H1 (cell line): ENCODE measurements at regions not wholly inside any gene's neighbourhood (a gene's known extent, or its start where the extent isn't known, plus 50 kb on each side); places are given as distances from the start of the nearest gene placed in this dataset.
"Not testable (repeated sequence)": the region's sequence is repeated elsewhere in the genome, so short reads cannot be mapped to it uniquely, and the experiment has no call there.

Experiments
- CTCF ChIA-PET: fragments of 300-600 bp; sonication (Branson Sonifier 250); formaldehyde crosslinking; loops from one replicate; lab custom pipeline; 2021; ENCODE audit not compliant: partially characterized antibody; lab: Charles Lee
- POLR2A ChIA-PET: fragments of 300-600 bp; sonication (Branson Sonifier 250); formaldehyde crosslinking; loops from one replicate; lab custom pipeline; 2021; ENCODE audit warnings: inconsistent platforms; ENCODE audit not compliant: partially characterized antibody; lab: Charles Lee
- DNase-seq, 2 experiments: peaks; one replicate each; pipeline versions ENCODE4 v3.0.0 to v3.0.0-alpha.2; 2010 to 2022; ENCODE audit warnings: low spot score in 2 of 2, low read depth in 1 of 2, mixed read lengths in 1 of 2
- FAIRE-seq: peaks from 2 replicates; lab custom pipeline; 2011; peaks lifted over from hg19 to GRCh38; lab: Jason Lieb, UNC
- H2AFZ ChIP-seq: 2 replicates; pipeline ENCODE4 v1.8.1; 2012; ENCODE audit warnings: low read length, inconsistent platforms
- H2AK5ac ChIP-seq: 2 replicates; pipeline ENCODE4 v1.6.1; 2013; ENCODE audit warnings: low read depth, low read length
- H2BK120ac ChIP-seq: replicated peaks from 2 replicates; pipeline ENCODE3; 2013; ENCODE audit warnings: low read depth, low read length, inconsistent platforms
- H2BK12ac ChIP-seq: 2 replicates; pipeline ENCODE4 v1.6.1; 2013; ENCODE audit warnings: low read depth, low read length
- H2BK15ac ChIP-seq: 2 replicates; pipeline ENCODE4 v1.6.1; 2013; ENCODE audit warnings: low read length
- H2BK20ac ChIP-seq: 2 replicates; pipeline ENCODE4 v1.6.1; 2013; ENCODE audit warnings: low read length
- H2BK5ac ChIP-seq: 2 replicates; pipeline ENCODE4 v1.6.1; 2013; ENCODE audit warnings: low read depth, low read length
- H3K14ac ChIP-seq: 2 replicates; pipeline ENCODE4 v1.6.1; 2013; ENCODE audit warnings: inconsistent platforms; ENCODE audit not compliant: insufficient read length
- H3K18ac ChIP-seq: 2 replicates; pipeline ENCODE4 v1.6.1; 2013; ENCODE audit warnings: low read length; ENCODE audit errors: extremely low read depth
- H3K23ac ChIP-seq: 2 replicates; pipeline ENCODE4 v1.6.1; 2013; ENCODE audit warnings: inconsistent platforms; ENCODE audit not compliant: insufficient read length
- H3K23me2 ChIP-seq: 2 replicates; pipeline ENCODE4 v1.6.1; 2013; ENCODE audit warnings: low read depth, low read length
- H3K27ac ChIP-seq: 2 replicates; pipeline ENCODE4 v1.6.1; 2011; ENCODE audit warnings: low read depth, low read length, inconsistent platforms
- H3K27me3 ChIP-seq, 4 experiments: replicated peaks in 1 of 4; 1 replicate in 1 of 4; 2 replicates in 3 of 4; pipeline versions ENCODE4 v1.6.1 to v1.8.1; 2011 to 2013; ENCODE audit warnings: low read length in 3 of 4, mild to moderate bottlenecking in 3 of 4, inconsistent platforms in 2 of 4, mixed read lengths in 2 of 4, moderate library complexity in 1 of 4; ENCODE audit not compliant: control insufficient read depth in 3 of 4, insufficient read depth in 3 of 4; ENCODE audit errors: extremely low read depth in 1 of 4
- H3K36me3 ChIP-seq, 4 experiments: 2 replicates each; pipeline versions ENCODE4 v1.6.1 to v1.8.1; 2011 to 2013; ENCODE audit warnings: mild to moderate bottlenecking in 4 of 4, low read length in 3 of 4, moderate library complexity in 2 of 4, control low read depth in 1 of 4, inconsistent platforms in 1 of 4; ENCODE audit not compliant: insufficient read depth in 4 of 4, control insufficient read depth in 2 of 4
- H3K4ac ChIP-seq: replicated peaks from 2 replicates; pipeline ENCODE3; 2013; ENCODE audit warnings: low read length, low read depth, mixed read lengths, inconsistent platforms; ENCODE audit not compliant: insufficient read length
- H3K4me1 ChIP-seq, 4 experiments: replicated peaks in 1 of 4; 1 replicate in 1 of 4; 2 replicates in 3 of 4; pipeline versions ENCODE4 v1.6.1 to v1.8.1; 2011 to 2013; ENCODE audit warnings: low read length in 3 of 4, inconsistent platforms in 2 of 4, mixed read lengths in 1 of 4; ENCODE audit not compliant: insufficient read depth in 4 of 4, control insufficient read depth in 3 of 4
- H3K4me2 ChIP-seq, 2 experiments: 2 replicates each; pipeline versions ENCODE4 v1.6.1 to v1.8.1; 2011 to 2013; ENCODE audit warnings: low read depth in 2 of 2, low read length in 2 of 2, control low read depth in 1 of 2, inconsistent platforms in 1 of 2, mild to moderate bottlenecking in 1 of 2; ENCODE audit not compliant: insufficient read depth in 1 of 2
- H3K4me3 ChIP-seq, 4 experiments: fragments of 200-600, 300-600 bp in 1 of 4; sonication (generic), shearing (Covaris generic), sonication (Bioruptor Twin) in 1 of 4; 2 replicates each; pipeline versions ENCODE4 v1.5.1 to v1.8.1; 2011 to 2016; ENCODE audit warnings: low read length in 4 of 4, low read depth in 3 of 4, control low read depth in 2 of 4, inconsistent platforms in 2 of 4, mild to moderate bottlenecking in 2 of 4, mixed read lengths in 1 of 4, moderate library complexity in 1 of 4; ENCODE audit not compliant: insufficient read depth in 2 of 4; ENCODE audit errors: extremely low read depth in 1 of 4
- H3K56ac ChIP-seq: replicated peaks from 2 replicates; pipeline ENCODE3; 2013; ENCODE audit warnings: low read depth, mild to moderate bottlenecking, mixed read lengths, low read length, inconsistent platforms; ENCODE audit not compliant: insufficient read length
- H3K79me1 ChIP-seq: 2 replicates; pipeline ENCODE4 v1.6.1; 2013; ENCODE audit warnings: low read depth, low read length, control low read depth
- H3K79me2 ChIP-seq, 2 experiments: 2 replicates each; pipeline versions ENCODE4 v1.6.1 to v1.8.1; 2012 to 2013; ENCODE audit warnings: low read length in 2 of 2, mild to moderate bottlenecking in 2 of 2, inconsistent platforms in 1 of 2; ENCODE audit not compliant: insufficient read depth in 2 of 2, control insufficient read depth in 1 of 2
- H3K9ac ChIP-seq, 4 experiments: replicated peaks in 1 of 4; 1 replicate in 1 of 4; 2 replicates in 3 of 4; pipeline versions ENCODE4 v1.6.1 to v1.8.1; 2011 to 2013; ENCODE audit warnings: low read depth in 3 of 4, low read length in 3 of 4, control low read depth in 2 of 4, mild to moderate bottlenecking in 2 of 4, moderate library complexity in 2 of 4, inconsistent platforms in 1 of 4; ENCODE audit errors: extremely low read depth in 1 of 4
- H3K9me3 ChIP-seq, 2 experiments: 2 replicates each; pipeline versions ENCODE4 v1.6.1 to v1.8.1; 2012 to 2013; ENCODE audit warnings: mild to moderate bottlenecking in 2 of 2, moderate library complexity in 2 of 2, control low read depth in 1 of 2, inconsistent platforms in 1 of 2, low read depth in 1 of 2, low read length in 1 of 2, mixed read lengths in 1 of 2; ENCODE audit not compliant: insufficient read depth in 2 of 2
- H4K20me1 ChIP-seq, 2 experiments: replicated peaks in 1 of 2; 2 replicates each; pipeline versions ENCODE3 to v1.8.1; 2011 to 2013; ENCODE audit warnings: inconsistent platforms in 2 of 2, low read length in 2 of 2, mild to moderate bottlenecking in 1 of 2; ENCODE audit not compliant: insufficient read depth in 2 of 2, control insufficient read depth in 1 of 2
- H4K5ac ChIP-seq: 2 replicates; pipeline ENCODE4 v1.6.1; 2013; ENCODE audit warnings: low read length, low read depth, mixed read lengths, inconsistent platforms; ENCODE audit not compliant: insufficient read length
- H4K8ac ChIP-seq: 2 replicates; pipeline ENCODE4 v1.8.0; 2013; ENCODE audit warnings: mild to moderate bottlenecking, moderate library complexity, low read length, inconsistent platforms; ENCODE audit not compliant: insufficient read depth; ENCODE audit errors: extremely low read depth
- H4K91ac ChIP-seq: replicated peaks from 2 replicates; pipeline ENCODE3; 2013; ENCODE audit warnings: low read length, mixed read lengths, inconsistent platforms; ENCODE audit not compliant: insufficient read length
- WGBS, 2 experiments: shearing (Covaris generic) in 1 of 2; methylation state at CpG; one replicate each; pipeline versions ENCODE4 v1.1.6 to v1.1.7; 2013 to 2015; ENCODE audit warnings: low lambda C conversion rate in 2 of 2, mixed read lengths in 2 of 2, inconsistent platforms in 1 of 2, low coverage in 1 of 2, missing lambda C conversion rate in 1 of 2; ENCODE audit not compliant: insufficient replicate concordance in 2 of 2, insufficient coverage in 1 of 2, insufficient read length in 1 of 2; ENCODE audit errors: extremely low coverage in 1 of 2, missing lambda C conversion rate in 1 of 2; 5-methylcytosine and 5-hydroxymethylcytosine counted together

DNA sequence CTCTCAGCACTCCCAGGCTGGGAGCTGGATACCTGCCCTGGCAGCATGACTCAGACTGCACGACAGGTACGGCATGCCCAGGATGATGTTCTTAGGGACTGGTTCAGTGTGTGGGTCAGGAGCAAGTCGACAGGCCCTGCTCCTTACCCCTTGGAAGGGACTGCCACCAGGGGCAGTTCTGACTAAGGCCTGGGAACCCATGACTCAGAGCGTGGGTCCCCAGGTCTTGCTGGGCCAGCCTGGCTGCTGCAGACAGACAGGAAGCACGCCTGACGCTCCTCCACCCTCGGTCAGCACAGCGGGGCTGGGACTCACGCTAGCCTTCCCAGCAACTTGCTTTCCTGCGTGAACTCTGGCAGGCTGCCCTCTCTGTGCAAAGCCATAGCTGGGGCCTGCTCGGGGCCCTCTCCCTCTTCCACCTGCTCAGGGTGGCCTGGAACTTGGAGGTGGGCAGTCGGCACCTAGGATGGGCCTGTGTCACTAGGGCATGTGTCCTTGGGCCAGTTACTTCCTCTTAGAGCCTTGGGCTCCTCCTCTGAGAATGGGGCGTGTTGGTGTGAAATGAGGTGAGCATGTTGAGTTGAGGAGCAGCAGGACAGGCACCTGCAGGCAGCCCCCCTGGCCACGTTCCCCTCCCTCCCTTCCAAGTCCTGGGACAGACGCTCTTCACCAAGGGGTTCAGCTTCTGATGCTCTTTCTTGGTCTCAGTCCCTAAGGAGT is 127.0 kb upstream of the AKAP13 start:
- H2BK15ac ChIP-seq, H4K5ac ChIP-seq, H2BK5ac ChIP-seq, H2BK20ac ChIP-seq, H3K79me2 ChIP-seq, H4K8ac ChIP-seq, H2BK120ac ChIP-seq, POLR2A ChIA-PET, H3K14ac ChIP-seq, DNase-seq, H2BK12ac ChIP-seq, H3K27me3 ChIP-seq, H3K36me3 ChIP-seq, H3K18ac ChIP-seq, H4K20me1 ChIP-seq, H3K56ac ChIP-seq, H3K23me2 ChIP-seq, H3K4me3 ChIP-seq, H3K4me1 ChIP-seq, H2AK5ac ChIP-seq, H3K27ac ChIP-seq, FAIRE-seq, H3K23ac ChIP-seq, H3K9me3 ChIP-seq, H2AFZ ChIP-seq, H3K4ac ChIP-seq, H3K4me2 ChIP-seq, H4K91ac ChIP-seq, H3K79me1 ChIP-seq, H3K9ac ChIP-seq, CTCF ChIA-PET: not testable (repeated sequence)
- 83% methylated on average over 7 of the region's 15 CpGs; no CpG with 5 or more reads in 1 of the 2 experiments for WGBS, 2 experiments
